ENCODE measurements at regions not wholly inside any gene's neighbourhood (a gene's known extent, or its start where the extent isn't known, plus 50 kb on each side); places are given as distances from the start of the nearest gene placed in this dataset.

- TF ChIP-seq, protein P1, sequence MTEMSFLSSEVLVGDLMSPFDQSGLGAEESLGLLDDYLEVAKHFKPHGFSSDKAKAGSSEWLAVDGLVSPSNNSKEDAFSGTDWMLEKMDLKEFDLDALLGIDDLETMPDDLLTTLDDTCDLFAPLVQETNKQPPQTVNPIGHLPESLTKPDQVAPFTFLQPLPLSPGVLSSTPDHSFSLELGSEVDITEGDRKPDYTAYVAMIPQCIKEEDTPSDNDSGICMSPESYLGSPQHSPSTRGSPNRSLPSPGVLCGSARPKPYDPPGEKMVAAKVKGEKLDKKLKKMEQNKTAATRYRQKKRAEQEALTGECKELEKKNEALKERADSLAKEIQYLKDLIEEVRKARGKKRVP (CRISPR knock-in tag; IDR thresholded peaks at IDR 0.05): 0 out of 2 replicates have a peak, but pooled peaks have one; percentile 8
- TF ChIP-seq ZBTB34 (CRISPR knock-in tag; IDR thresholded peaks at IDR 0.05): no peak
- TF ChIP-seq HDAC1 (IDR thresholded peaks at IDR 0.05): peak in 1 of 2 experiments; percentile 70; a peak in 2 of 4 replicates
- TF ChIP-seq, protein P2, sequence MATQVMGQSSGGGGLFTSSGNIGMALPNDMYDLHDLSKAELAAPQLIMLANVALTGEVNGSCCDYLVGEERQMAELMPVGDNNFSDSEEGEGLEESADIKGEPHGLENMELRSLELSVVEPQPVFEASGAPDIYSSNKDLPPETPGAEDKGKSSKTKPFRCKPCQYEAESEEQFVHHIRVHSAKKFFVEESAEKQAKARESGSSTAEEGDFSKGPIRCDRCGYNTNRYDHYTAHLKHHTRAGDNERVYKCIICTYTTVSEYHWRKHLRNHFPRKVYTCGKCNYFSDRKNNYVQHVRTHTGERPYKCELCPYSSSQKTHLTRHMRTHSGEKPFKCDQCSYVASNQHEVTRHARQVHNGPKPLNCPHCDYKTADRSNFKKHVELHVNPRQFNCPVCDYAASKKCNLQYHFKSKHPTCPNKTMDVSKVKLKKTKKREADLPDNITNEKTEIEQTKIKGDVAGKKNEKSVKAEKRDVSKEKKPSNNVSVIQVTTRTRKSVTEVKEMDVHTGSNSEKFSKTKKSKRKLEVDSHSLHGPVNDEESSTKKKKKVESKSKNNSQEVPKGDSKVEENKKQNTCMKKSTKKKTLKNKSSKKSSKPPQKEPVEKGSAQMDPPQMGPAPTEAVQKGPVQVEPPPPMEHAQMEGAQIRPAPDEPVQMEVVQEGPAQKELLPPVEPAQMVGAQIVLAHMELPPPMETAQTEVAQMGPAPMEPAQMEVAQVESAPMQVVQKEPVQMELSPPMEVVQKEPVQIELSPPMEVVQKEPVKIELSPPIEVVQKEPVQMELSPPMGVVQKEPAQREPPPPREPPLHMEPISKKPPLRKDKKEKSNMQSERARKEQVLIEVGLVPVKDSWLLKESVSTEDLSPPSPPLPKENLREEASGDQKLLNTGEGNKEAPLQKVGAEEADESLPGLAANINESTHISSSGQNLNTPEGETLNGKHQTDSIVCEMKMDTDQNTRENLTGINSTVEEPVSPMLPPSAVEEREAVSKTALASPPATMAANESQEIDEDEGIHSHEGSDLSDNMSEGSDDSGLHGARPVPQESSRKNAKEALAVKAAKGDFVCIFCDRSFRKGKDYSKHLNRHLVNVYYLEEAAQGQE (IDR thresholded peaks at IDR 0.05; ENCODE audit: borderline replicate concordance): peak; percentile 19; the same call in 1 of the 2 replicates
- TF ChIP-seq, protein P2 (CRISPR knock-in tag; IDR thresholded peaks at IDR 0.05; ENCODE audit: low read depth): no peak
- TF ChIP-seq FOXA1 (IDR thresholded peaks at IDR 0.05; ENCODE audit: borderline replicate concordance): no peak
- no peak for TF ChIP-seq MAFF (IDR thresholded peaks at IDR 0.05; ENCODE audit: low read length)
- peak; percentile 33; the same call in 1 of the 2 replicates for TF ChIP-seq EP400 (IDR thresholded peaks at IDR 0.05)
- TF ChIP-seq RBM39 (optimal IDR thresholded peaks at IDR 0.05; ENCODE audit: low read depth, low read length): no peak
- peak; percentile 87 for TF ChIP-seq PKNOX1 (IDR thresholded peaks at IDR 0.05)
- no peak for TF ChIP-seq RBM34 (IDR thresholded peaks at IDR 0.05; ENCODE audit: borderline replicate concordance, insufficient read depth, low read length)
- peak; percentile 47 for TF ChIP-seq CREM (IDR thresholded peaks at IDR 0.05; ENCODE audit: low read depth)
- TF ChIP-seq PHF20 (IDR thresholded peaks at IDR 0.05; ENCODE audit: partially characterized antibody): no peak
- no peak for TF ChIP-seq XRCC5 (IDR thresholded peaks at IDR 0.05; ENCODE audit: low read depth, low read length)
- no peak for TF ChIP-seq RFX5 (IDR thresholded peaks at IDR 0.05; ENCODE audit: low read depth, low read length)
- no peak for TF ChIP-seq PTRF (tag; IDR thresholded peaks at IDR 0.05)
- no peak for TF ChIP-seq ZNF124 (CRISPR knock-in tag; IDR thresholded peaks at IDR 0.05)
- no peak for TF ChIP-seq POLR2H (tag; IDR thresholded peaks at IDR 0.05; ENCODE audit: low read depth)
- no peak for TF ChIP-seq MIER1 (IDR thresholded peaks at IDR 0.05; ENCODE audit: low read depth)
- TF ChIP-seq NFE2 (IDR thresholded peaks at IDR 0.05; ENCODE audit: low read depth): peak; percentile 46
Observed at GRCh38 chr12:31896514-31897039, 62.6 kb upstream of the RESF1 start (continued).

Measured in K562 (cell line).